Uterus (tissue), 3 donors: ENCODE measurements at regions not wholly inside any gene's neighbourhood (a gene's known extent, or its start where the extent isn't known, plus 50 kb on each side); places are given as distances from the start of the nearest gene placed in this dataset.

ENCODE experiments used
- DNase-seq, 2 donors: peaks; one replicate each; pipeline ENCODE4 v3.0.0-alpha.2; 2019 to 2020
- H3K27ac ChIP-seq, 2 donors: fragments of 200-600 bp; sonication (generic); 1 replicate in 1 of 2; 2 replicates in 1 of 2; pipeline ENCODE4 v1.5.1; 2016 to 2018
- H3K27me3 ChIP-seq, 2 donors: fragments of 200-600 bp; sonication (generic); one replicate each; pipeline ENCODE4 v1.5.1; 2018 to 2019; ENCODE audit warnings: control low read depth in 1 of 2
- H3K36me3 ChIP-seq, 2 donors: fragments of 200-600 bp; sonication (generic); one replicate each; pipeline ENCODE4 v1.5.1; 2019; ENCODE audit warnings: control low read depth in 1 of 2
- H3K4me1 ChIP-seq, 2 donors: fragments of 200-600 bp; sonication (generic); one replicate each; pipeline ENCODE4 v1.5.1; 2018 to 2019; ENCODE audit warnings: control low read depth in 1 of 2
- H3K4me3 ChIP-seq, 2 donors: fragments of 200-600 bp; sonication (generic); 1 replicate in 1 of 2; 2 replicates in 1 of 2; pipeline ENCODE4 v1.5.1; 2018 to 2019; ENCODE audit warnings: mild to moderate bottlenecking in 1 of 2
- H3K9me3 ChIP-seq, 2 donors: fragments of 200-600 bp; sonication (generic); one replicate each; pipeline ENCODE4 v1.5.1; 2019; ENCODE audit warnings: control low read depth in 1 of 2
- POLR2A ChIP-seq, 2 donors: fragments of 450-650 bp; IDR thresholded peaks; one replicate each; pipeline ENCODE4 v1.6.1; 2016; ENCODE audit warnings: antibody characterized with exemption in 2 of 2, mild to moderate bottlenecking in 1 of 2, moderate library complexity in 1 of 2
- intact Hi-C: fragments of 100-400 bp; cut with DNase I; formaldehyde crosslinking; loops from one replicate; pipeline ENCODE4 v1.15.1; 2023; ENCODE audit warnings: low total_unique reads
- TF ChIP-seq, protein P1 (sequence below), 4 experiments: fragments of 200-600 bp in 2 of 4; fragments of 450-650 bp in 2 of 4; sonication (generic) in 2 of 4; IDR thresholded peaks; one replicate each; pipeline ENCODE4 v1.5.1; 2016 to 2019; ENCODE audit warnings: antibody characterized with exemption in 4 of 4, mild to moderate bottlenecking in 2 of 4, moderate library complexity in 1 of 4
- donor health status: DM: yes; HTN: yes; CAD: no.

DNA sequence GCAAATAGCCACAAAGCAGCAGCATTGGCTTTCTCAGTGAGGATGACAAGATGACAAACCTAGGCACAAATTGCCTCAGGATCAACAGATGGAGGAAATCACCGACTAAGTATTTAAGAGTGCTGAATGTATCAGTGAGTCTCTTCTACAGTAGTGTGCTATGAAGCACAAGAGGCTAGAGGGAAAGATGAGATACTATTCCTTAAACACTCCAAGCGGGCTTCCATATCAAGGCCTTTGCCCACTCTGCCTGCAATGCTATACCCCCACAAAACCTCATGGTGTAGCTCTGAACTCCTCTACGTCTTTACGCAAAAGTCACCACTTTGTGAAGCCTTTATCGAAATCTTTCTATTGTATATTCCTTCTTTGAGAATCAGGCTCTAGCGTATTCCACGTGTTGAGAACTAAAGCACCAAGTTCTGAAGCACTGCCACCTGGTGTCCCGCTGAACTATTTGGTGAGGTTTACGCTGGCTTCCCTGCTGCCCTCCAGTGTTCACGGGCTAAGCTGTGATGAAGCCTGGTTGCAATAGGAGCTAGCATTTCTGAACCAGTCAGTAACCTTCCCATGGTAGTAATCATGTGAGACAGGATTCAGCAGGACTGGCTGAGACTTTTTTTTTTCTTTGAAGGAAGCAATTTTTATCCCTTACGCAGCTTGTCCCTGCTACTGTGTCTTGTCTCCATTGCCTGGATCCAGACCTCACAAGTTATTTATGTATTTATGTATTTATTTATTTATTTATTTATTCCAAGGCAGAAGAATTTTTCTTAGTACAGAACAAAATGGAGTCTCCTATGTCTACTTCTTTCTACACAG, 426.5 kb upstream of the OR4E1 start:
- TF ChIP-seq, protein P1, sequence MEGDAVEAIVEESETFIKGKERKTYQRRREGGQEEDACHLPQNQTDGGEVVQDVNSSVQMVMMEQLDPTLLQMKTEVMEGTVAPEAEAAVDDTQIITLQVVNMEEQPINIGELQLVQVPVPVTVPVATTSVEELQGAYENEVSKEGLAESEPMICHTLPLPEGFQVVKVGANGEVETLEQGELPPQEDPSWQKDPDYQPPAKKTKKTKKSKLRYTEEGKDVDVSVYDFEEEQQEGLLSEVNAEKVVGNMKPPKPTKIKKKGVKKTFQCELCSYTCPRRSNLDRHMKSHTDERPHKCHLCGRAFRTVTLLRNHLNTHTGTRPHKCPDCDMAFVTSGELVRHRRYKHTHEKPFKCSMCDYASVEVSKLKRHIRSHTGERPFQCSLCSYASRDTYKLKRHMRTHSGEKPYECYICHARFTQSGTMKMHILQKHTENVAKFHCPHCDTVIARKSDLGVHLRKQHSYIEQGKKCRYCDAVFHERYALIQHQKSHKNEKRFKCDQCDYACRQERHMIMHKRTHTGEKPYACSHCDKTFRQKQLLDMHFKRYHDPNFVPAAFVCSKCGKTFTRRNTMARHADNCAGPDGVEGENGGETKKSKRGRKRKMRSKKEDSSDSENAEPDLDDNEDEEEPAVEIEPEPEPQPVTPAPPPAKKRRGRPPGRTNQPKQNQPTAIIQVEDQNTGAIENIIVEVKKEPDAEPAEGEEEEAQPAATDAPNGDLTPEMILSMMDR (IDR thresholded peaks at IDR 0.05): peak; percentile 46 to 79 (median 66)
- no peak for TF ChIP-seq POLR2A (IDR thresholded peaks at IDR 0.05)
- Histone ChIP-seq H3K4me3 (no peak overlapping the region), H3K27me3 (no peaks in the 10 kb centered on the region), H3K9me3 (no peaks in the 10 kb centered on the region), H3K27ac (peak overlapping the region in 1 of 2 donors; percentile 30), H3K36me3 (no peaks in the 10 kb centered on the region), H3K4me1 (no peaks in the 10 kb centered on the region)
- intact Hi-C loops: no loop called here
- DNase-seq: peak; percentile 74 to 76

DNA sequence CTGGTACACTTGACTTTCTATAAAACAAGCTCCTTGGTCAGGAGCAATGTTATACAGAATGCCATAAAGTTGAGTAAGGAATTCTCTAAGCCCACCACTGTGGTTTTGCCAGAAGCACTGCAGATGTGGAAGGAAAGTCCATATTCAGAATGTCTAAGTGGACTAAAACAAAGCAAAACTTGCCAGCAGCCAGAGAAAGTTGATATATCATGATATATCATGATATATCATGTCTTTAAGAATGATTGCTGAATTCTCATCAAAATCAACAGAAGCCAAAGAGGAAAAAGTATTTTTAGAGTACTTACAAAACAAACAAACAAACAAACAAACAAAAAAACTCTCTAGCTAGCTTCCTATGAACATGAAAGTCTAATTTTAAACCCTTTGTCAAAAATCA, 424.8 kb upstream of the OR4E1 start:
- intact Hi-C loops: no loop called here
- no peaks in the 10 kb centered on the region for H3K9me3 ChIP-seq
- TF ChIP-seq, protein P1 (IDR thresholded peaks at IDR 0.05): no peak
- no peak for TF ChIP-seq POLR2A (IDR thresholded peaks at IDR 0.05)
- no peaks in the 10 kb centered on the region for H3K27me3 ChIP-seq
- DNase-seq: no peak
- no peaks in the 10 kb centered on the region for H3K36me3 ChIP-seq
- no peaks in the 10 kb centered on the region for H3K4me1 ChIP-seq
- no peak overlapping the region for H3K4me3 ChIP-seq
- peak overlapping the region; percentile 74 to 86 for H3K27ac ChIP-seq

DNA sequence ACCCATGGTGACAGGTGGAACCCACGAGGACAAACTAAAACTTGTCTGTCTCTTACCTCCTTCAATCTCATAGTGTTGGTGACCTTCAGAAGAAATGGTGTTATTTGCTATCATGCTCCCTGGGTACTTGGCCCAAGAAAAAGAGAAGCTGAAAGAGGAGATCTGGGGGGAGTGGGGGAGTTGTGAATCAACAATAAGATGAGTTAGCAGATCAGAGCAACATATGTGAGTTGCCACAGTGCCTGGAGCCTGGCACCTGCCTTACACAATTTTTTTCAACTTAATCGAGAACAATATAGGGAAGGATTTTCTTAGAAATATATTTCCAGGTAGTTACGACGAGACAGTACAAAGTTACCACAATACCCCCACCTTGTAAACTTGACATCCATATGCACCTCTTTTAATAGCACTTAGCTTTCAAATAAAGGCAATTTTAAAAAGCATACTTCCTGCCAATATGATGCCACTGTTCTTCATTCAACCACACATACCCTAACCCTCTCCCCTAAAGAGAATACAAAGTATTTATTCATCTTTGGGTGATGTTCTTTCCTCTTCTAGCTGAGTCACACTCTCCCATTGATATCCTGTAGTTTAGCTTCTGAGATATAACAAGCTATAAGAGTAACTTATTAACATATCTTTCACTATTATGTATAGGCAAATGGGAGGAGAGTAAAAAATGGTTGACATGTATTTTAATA, 424.1 kb upstream of the OR4E1 start:
- Histone ChIP-seq H3K4me3 (no peak overlapping the region), H3K27me3 (no peaks in the 10 kb centered on the region), H3K4me1 (no peaks in the 10 kb centered on the region), H3K9me3 (no peaks in the 10 kb centered on the region), H3K36me3 (no peaks in the 10 kb centered on the region), H3K27ac (peak overlapping the region; percentile 74 to 86)
- no peak for DNase-seq
- TF ChIP-seq POLR2A (IDR thresholded peaks at IDR 0.05): no peak
- TF ChIP-seq, protein P1 (IDR thresholded peaks at IDR 0.05): no peak
- intact Hi-C loops: no loop called here

DNA sequence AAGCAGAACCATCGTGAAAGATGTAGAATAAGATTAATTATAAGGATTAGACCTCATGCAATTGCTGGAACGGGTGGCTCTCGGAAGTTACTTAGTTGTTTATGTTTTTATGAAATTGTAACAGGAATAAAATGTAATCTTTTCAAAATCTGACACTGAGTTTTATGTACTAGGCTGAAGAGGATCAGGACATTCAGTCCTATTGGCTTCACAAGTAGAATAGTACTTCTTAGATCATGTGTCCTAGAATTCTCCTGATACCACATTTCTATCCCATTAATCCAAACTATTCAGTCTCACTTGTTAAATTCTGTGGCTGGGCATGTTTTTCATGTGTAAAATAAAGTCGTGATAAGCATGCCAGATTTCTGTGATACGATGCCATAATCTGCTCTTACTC, 423.5 kb upstream of the OR4E1 start:
- Histone ChIP-seq H3K36me3 (no peaks in the 10 kb centered on the region), H3K27ac (peak overlapping the region; percentile 74 to 86), H3K27me3 (no peaks in the 10 kb centered on the region), H3K9me3 (no peaks in the 10 kb centered on the region), H3K4me3 (no peak overlapping the region), H3K4me1 (no peaks in the 10 kb centered on the region)
- DNase-seq: peak in 1 of 2 donors; percentile 37
- TF ChIP-seq POLR2A (IDR thresholded peaks at IDR 0.05): no peak
- TF ChIP-seq, protein P1 (IDR thresholded peaks at IDR 0.05): no peak
- intact Hi-C loops: no loop called here

DNA sequence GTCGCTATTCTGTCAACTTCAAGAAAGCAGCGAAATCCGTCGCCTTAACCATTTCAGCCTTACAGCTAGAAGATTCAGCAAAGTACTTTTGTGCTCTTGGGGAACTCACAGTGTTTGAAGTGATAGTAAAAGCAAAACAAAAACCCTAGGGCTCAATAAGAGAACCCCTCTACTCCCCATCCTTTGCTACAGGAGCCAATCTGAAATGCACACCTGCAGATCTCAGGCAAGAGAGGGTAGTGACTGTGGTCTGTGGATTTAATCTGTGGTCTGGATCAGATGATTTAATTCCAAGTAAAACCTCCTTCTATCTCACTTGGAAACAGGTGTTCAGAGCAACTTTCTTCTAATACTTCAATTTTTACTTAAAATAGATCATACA, 422.9 kb upstream of the OR4E1 start:
- Histone ChIP-seq H3K27me3 (no peaks in the 10 kb centered on the region), H3K36me3 (no peaks in the 10 kb centered on the region), H3K27ac (peak overlapping the region; percentile 71 to 86), H3K4me1 (no peaks in the 10 kb centered on the region), H3K4me3 (no peak overlapping the region), H3K9me3 (no peaks in the 10 kb centered on the region)
- no peak for DNase-seq
- TF ChIP-seq POLR2A (IDR thresholded peaks at IDR 0.05): no peak
- TF ChIP-seq, protein P1 (IDR thresholded peaks at IDR 0.05): no peak
- intact Hi-C loops: no loop called here
